ENCODE measurements at regions not wholly inside any gene's neighbourhood (a gene's known extent, or its start where the extent isn't known, plus 50 kb on each side); places are given as distances from the start of the nearest gene placed in this dataset.

DNA sequence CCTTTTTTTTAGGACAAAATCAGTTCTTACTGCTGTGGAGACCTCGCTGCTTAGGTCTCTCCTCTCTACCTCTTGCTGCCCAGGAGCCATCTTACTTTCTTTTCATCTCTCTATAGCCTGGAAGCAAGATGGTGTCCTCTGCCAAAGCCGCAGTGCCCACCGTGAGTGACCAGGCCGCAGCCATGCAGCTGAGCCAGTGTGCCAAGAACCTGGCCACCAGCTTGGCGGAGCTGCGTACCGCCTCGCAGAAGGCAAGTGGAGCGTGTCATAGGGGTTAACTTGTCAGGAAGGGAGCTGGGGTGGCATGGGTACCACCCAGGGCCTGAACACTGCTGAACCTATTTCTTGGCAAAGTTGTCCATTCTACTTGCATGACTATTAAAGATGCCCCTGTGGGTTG lies 320.3 kb upstream of the TPM1 start:
- ChIA-PET POLR2A (no interaction called here), CTCF (interaction anchor here (1.6 kb wide), 1 partner anchor 20 kb away, joined by 7 read pairs; no protein-coding TSS in a partner anchor)
- TF ChIP-seq, protein P1, sequence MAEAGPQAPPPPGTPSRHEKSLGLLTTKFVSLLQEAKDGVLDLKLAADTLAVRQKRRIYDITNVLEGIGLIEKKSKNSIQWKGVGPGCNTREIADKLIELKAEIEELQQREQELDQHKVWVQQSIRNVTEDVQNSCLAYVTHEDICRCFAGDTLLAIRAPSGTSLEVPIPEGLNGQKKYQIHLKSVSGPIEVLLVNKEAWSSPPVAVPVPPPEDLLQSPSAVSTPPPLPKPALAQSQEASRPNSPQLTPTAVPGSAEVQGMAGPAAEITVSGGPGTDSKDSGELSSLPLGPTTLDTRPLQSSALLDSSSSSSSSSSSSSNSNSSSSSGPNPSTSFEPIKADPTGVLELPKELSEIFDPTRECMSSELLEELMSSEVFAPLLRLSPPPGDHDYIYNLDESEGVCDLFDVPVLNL (CRISPR knock-in tag; IDR thresholded peaks at IDR 0.05; ENCODE audit: borderline replicate concordance, low read depth) = no peak
- TF ChIP-seq ESRRA (CRISPR knock-in tag; IDR thresholded peaks at IDR 0.05; ENCODE audit: borderline replicate concordance) = no peak
- Mint-ChIP-seq H3K9me3 (no peaks in the 10 kb centered on the region), H3K27me3 (ENCODE audit: low read depth) (no peaks in the 10 kb centered on the region), H3K4me1 (no peaks in the 10 kb centered on the region), H3K36me3 (peaks cover 8% of the 10 kb centered on the region; the same call in 1 of the 2 replicates), H3K27ac (no peak overlapping the region), H3K4me3 (no peak overlapping the region)
- DNase-seq (ENCODE audit: low spot score) = no peak
- no peak for ATAC-seq

DNA sequence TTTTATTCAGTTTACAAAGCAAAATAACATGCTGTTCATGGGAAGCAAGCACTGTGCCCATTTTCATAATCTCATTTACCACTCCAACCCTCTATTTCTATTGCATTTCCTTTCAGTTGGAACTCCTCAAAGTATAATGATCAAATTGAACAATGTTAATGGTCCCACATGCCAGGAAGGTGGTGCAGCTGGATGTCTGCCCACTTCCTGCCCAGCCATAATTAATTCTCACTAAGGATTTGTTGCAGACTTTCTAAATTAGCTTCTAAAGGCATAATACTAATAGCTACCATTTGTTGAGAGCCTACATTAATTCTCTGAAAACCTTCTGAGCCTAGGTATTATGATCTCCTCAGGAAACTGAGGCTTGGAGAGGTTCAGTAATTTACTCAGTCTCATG lies 316.1 kb upstream of the TPM1 start:
- H3K27me3 Mint-ChIP-seq (ENCODE audit: low read depth) = no peaks in the 10 kb centered on the region
- peaks cover 13% of the 10 kb centered on the region for H3K9me3 Mint-ChIP-seq
- ATAC-seq (no peak), DNase-seq (ENCODE audit: low spot score) (no peak)
- ChIA-PET POLR2A (no interaction called here), CTCF (interaction anchor here (0.8 kb wide), 1 partner anchor 16 kb away, joined by 4 read pairs; no protein-coding TSS in a partner anchor)
- H3K36me3 Mint-ChIP-seq = peaks cover 13% of the 10 kb centered on the region
- TF ChIP-seq MLX (CRISPR knock-in tag; IDR thresholded peaks at IDR 0.05) (no peak), USF2 (CRISPR knock-in tag; IDR thresholded peaks at IDR 0.05) (no peak), ZNF396 (CRISPR knock-in tag; IDR thresholded peaks at IDR 0.05; ENCODE audit: borderline replicate concordance) (no peak)
- TF ChIP-seq, protein P2, sequence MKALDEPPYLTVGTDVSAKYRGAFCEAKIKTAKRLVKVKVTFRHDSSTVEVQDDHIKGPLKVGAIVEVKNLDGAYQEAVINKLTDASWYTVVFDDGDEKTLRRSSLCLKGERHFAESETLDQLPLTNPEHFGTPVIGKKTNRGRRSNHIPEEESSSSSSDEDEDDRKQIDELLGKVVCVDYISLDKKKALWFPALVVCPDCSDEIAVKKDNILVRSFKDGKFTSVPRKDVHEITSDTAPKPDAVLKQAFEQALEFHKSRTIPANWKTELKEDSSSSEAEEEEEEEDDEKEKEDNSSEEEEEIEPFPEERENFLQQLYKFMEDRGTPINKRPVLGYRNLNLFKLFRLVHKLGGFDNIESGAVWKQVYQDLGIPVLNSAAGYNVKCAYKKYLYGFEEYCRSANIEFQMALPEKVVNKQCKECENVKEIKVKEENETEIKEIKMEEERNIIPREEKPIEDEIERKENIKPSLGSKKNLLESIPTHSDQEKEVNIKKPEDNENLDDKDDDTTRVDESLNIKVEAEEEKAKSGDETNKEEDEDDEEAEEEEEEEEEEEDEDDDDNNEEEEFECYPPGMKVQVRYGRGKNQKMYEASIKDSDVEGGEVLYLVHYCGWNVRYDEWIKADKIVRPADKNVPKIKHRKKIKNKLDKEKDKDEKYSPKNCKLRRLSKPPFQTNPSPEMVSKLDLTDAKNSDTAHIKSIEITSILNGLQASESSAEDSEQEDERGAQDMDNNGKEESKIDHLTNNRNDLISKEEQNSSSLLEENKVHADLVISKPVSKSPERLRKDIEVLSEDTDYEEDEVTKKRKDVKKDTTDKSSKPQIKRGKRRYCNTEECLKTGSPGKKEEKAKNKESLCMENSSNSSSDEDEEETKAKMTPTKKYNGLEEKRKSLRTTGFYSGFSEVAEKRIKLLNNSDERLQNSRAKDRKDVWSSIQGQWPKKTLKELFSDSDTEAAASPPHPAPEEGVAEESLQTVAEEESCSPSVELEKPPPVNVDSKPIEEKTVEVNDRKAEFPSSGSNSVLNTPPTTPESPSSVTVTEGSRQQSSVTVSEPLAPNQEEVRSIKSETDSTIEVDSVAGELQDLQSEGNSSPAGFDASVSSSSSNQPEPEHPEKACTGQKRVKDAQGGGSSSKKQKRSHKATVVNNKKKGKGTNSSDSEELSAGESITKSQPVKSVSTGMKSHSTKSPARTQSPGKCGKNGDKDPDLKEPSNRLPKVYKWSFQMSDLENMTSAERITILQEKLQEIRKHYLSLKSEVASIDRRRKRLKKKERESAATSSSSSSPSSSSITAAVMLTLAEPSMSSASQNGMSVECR (CRISPR knock-in tag; IDR thresholded peaks at IDR 0.05; ENCODE audit: borderline replicate concordance) = no peak
- H3K4me3 Mint-ChIP-seq = no peak overlapping the region
- H3K4me1 Mint-ChIP-seq = no peaks in the 10 kb centered on the region
- no peak overlapping the region for H3K27ac Mint-ChIP-seq

DNA sequence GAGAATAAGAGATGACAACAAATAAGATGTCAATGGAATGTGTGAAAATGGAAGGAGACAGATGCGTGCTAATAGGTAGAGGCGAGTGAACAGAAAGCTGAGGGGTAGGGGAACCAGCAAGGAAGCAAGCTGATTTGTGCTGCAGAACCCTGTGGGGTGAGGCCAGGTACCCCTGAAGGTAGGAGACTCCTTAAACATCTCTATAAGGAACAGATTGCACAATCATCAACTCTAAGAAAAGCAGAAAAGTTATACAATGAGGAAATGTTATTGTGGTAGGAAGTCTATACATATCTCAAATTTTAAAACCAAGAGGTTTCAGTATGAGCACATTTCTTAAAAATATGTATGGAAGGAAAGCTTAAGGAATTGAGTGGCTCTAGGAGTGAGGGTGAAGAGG lies 315.0 kb upstream of the TPM1 start:
- CTCF ChIA-PET = no interaction called here
- POLR2A ChIA-PET = no interaction called here
- no peak for DNase-seq (ENCODE audit: low spot score)
- no peaks in the 10 kb centered on the region for H3K4me1 Mint-ChIP-seq
- H3K4me3 Mint-ChIP-seq = no peak overlapping the region
- peaks cover 17% of the 10 kb centered on the region for H3K36me3 Mint-ChIP-seq
- ATAC-seq = no peak
- H3K27ac Mint-ChIP-seq = no peak overlapping the region
- H3K9me3 Mint-ChIP-seq = peaks cover 14% of the 10 kb centered on the region
- H3K27me3 Mint-ChIP-seq (ENCODE audit: low read depth) = no peaks in the 10 kb centered on the region
- TF ChIP-seq ZNF317 (CRISPR knock-in tag; IDR thresholded peaks at IDR 0.05; ENCODE audit: borderline replicate concordance, low read depth) (no peak), CTCF (IDR thresholded peaks at IDR 0.05) (no peak), JAZF1 (CRISPR knock-in tag; IDR thresholded peaks at IDR 0.05) (no peak), OVOL2 (CRISPR knock-in tag; IDR thresholded peaks at IDR 0.05; ENCODE audit: borderline replicate concordance) (no peak), NFATC4 (CRISPR knock-in tag; IDR thresholded peaks at IDR 0.05) (no peak), E2F5 (CRISPR knock-in tag; IDR thresholded peaks at IDR 0.05) (no peak), MLX (CRISPR knock-in tag; IDR thresholded peaks at IDR 0.05) (no peak), ZNF532 (CRISPR knock-in tag; IDR thresholded peaks at IDR 0.05; ENCODE audit: borderline replicate concordance) (no peak)
- TF ChIP-seq, protein P3, sequence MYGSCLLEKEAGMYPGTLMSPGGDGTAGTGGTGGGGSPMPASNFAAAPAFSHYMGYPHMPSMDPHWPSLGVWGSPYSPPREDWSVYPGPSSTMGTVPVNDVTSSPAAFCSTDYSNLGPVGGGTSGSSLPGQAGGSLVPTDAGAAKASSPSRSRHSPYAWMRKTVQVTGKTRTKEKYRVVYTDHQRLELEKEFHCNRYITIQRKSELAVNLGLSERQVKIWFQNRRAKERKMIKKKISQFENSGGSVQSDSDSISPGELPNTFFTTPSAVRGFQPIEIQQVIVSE (CRISPR knock-in tag; IDR thresholded peaks at IDR 0.05; ENCODE audit: borderline replicate concordance) = no peak
